ENCODE measurements at regions not wholly inside any gene's neighbourhood (a gene's known extent, or its start where the extent isn't known, plus 50 kb on each side); places are given as distances from the start of the nearest gene placed in this dataset.

DNA sequence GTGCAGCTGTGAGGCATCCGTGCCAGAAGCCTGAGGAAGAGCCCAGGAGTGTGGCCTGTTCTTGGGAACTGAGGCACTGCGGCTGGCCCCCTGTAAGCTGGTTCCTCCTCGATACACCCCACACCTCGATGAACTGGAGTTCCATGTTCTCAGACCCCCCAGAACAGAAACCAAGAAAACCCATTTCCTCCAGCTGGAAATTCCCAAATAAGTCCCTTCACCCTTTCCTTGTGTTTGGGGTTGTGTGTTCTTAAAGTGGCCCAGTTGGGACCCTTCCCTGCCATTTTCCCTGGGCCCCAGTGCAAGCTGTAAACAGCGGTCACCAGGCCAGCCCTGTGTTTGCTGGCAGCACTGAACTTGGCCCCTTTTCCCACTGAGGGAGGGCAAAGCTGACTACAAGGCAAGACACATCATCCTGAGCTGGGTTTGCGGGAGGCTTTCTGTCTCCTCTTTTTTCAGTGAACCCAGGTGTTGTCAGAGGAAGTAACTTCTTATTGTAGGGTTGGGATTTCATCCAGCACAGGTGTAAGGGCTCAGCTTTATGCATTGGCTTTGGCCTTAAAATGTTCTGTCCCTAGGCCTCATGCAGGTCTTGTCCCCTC is 60.1 kb upstream of the MPEG1 start:
- DNase-seq: no peak
- H3K27me3 Mint-ChIP-seq (ENCODE audit: low read depth, poor library complexity): peaks cover 26% of the 10 kb centered on the region
- H3K4me3 Mint-ChIP-seq: no peak overlapping the region
- no peak overlapping the region for H3K27ac Mint-ChIP-seq
- H3K9me3 Mint-ChIP-seq: peaks cover 21% of the 10 kb centered on the region
- no peaks in the 10 kb centered on the region for H3K4me1 Mint-ChIP-seq
- no peaks in the 10 kb centered on the region for H3K36me3 Mint-ChIP-seq (ENCODE audit: low read depth)
- TF ChIP-seq, protein P1, sequence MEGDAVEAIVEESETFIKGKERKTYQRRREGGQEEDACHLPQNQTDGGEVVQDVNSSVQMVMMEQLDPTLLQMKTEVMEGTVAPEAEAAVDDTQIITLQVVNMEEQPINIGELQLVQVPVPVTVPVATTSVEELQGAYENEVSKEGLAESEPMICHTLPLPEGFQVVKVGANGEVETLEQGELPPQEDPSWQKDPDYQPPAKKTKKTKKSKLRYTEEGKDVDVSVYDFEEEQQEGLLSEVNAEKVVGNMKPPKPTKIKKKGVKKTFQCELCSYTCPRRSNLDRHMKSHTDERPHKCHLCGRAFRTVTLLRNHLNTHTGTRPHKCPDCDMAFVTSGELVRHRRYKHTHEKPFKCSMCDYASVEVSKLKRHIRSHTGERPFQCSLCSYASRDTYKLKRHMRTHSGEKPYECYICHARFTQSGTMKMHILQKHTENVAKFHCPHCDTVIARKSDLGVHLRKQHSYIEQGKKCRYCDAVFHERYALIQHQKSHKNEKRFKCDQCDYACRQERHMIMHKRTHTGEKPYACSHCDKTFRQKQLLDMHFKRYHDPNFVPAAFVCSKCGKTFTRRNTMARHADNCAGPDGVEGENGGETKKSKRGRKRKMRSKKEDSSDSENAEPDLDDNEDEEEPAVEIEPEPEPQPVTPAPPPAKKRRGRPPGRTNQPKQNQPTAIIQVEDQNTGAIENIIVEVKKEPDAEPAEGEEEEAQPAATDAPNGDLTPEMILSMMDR (IDR thresholded peaks at IDR 0.05): no peak

DNA sequence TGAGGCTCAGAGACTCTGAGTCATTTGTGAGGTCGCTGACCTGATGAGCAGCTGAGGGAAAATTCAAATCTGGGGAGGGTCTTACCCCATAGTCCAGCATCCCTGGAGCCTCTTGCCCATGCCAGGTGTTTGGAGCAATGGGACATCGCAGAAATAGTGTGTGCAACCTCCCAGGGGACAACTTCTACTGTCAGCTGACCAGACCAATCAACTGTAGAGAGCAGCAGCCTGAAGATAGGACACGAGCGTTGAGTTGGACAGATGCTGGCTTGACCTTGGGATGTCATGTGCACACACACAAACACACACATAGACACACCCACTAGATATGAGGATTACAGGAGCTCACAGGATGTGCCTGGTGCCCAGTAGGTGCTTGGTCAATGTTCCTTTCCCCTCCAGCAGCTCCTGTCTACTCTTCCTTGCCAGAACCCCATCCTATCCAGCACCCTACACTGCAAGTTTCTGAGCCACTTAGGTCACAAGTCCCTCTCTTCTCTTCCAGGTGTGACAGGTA is 59.1 kb upstream of the MPEG1 start:
- no peak overlapping the region for H3K4me3 Mint-ChIP-seq
- peaks cover 13% of the 10 kb centered on the region for H3K9me3 Mint-ChIP-seq
- H3K27me3 Mint-ChIP-seq (ENCODE audit: low read depth, poor library complexity): peaks cover 23% of the 10 kb centered on the region
- no peak overlapping the region for H3K27ac Mint-ChIP-seq
- DNase-seq: no peak
- H3K36me3 Mint-ChIP-seq (ENCODE audit: low read depth): no peaks in the 10 kb centered on the region
- TF ChIP-seq, protein P1 (IDR thresholded peaks at IDR 0.05): no peak
- H3K4me1 Mint-ChIP-seq: peaks cover 3% of the 10 kb centered on the region

DNA sequence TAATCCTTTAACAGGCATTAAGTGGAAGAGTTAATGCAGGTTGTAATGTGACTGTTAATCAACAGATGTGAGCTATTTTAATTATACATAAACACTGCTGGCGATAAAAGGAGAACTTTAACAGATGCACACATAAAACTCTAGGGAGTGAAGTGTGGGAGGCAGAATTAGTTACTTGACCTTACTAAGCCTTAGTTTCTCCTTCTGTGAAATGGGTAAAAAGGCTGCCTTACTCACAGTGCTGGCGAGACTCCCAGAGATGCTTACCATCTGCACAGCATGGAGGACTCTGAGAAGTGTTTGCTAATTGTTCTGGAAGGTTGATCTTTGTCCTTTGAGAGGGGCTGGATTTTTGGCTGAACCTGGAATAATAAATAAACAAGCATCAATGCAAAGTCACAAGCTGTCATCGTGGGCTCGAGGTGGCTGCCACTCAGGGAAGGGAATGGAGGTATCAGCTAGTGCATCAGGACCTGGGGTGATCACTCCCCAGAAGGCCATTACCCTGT is 58.6 kb upstream of the MPEG1 start:
- DNase-seq: no peak
- TF ChIP-seq, protein P1 (IDR thresholded peaks at IDR 0.05): no peak
- Mint-ChIP-seq H3K4me1 (peaks cover 4% of the 10 kb centered on the region), H3K4me3 (no peak overlapping the region), H3K9me3 (peaks cover 9% of the 10 kb centered on the region), H3K27ac (no peak overlapping the region), H3K27me3 (ENCODE audit: low read depth, poor library complexity) (peaks cover 23% of the 10 kb centered on the region), H3K36me3 (ENCODE audit: low read depth) (no peaks in the 10 kb centered on the region)

DNA sequence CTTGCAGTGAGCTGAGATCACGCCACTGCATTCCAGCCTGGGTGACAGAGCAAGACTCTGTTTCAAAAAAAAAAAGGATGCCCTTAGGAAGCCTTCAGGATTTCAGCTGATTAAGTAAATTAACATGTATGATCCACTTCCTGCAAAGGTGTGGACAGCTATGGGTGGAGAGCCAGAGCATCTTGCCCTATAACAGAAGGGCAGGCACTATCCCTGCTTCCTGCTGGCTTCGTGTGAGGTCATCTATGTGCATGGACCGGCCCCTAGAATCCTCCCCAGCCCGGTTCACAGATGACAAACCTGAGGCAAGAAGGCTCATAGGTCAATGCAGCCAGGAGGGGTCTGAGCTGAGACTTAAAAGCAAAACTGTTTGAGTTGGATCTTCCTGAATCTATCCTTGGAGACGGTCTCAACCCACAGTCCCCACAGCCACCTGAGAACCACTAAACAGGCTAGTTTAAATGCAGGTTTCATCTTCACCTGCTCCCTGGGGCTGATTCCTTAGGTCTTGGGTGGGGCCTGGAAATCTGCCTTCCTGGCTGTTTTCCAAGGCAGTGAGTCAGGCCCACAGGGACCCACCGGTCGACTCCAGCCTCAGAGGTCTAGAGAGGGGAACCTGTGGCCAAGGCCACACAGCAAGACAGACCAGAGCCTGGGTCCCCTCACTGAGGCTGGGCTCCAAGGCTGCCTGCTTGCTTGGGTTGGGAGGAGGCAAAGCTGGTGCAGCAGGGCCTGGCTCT is 55.2 kb upstream of the MPEG1 start:
- TF ChIP-seq, protein P1 (IDR thresholded peaks at IDR 0.05): no peak
- no peak for DNase-seq
- H3K27ac Mint-ChIP-seq: no peak overlapping the region
- H3K27me3 Mint-ChIP-seq (ENCODE audit: low read depth, poor library complexity): peaks cover 23% of the 10 kb centered on the region
- H3K4me3 Mint-ChIP-seq: no peak overlapping the region
- no peaks in the 10 kb centered on the region for H3K9me3 Mint-ChIP-seq
- no peaks in the 10 kb centered on the region for H3K36me3 Mint-ChIP-seq (ENCODE audit: low read depth)
- peaks cover 4% of the 10 kb centered on the region for H3K4me1 Mint-ChIP-seq

DNA sequence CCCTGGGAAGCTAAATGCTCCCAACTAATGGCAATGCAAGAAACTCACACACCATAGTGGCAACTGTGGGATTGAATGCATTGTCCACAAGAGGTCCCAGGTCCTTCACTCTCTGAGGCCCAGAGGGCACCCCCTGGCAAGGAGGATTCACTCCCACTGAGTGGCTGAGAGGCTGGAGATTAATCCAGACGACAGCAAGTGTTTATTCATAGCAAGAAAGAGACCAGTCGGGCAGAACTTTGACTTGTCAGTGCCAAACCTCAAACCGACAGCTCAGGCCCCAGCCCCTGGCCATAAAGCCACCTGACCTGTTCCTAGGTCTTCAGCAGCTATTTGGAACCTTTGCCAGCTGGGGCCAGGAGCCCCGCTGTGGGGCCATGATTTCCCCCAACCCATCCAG is 54.5 kb upstream of the MPEG1 start:
- Mint-ChIP-seq H3K9me3 (no peaks in the 10 kb centered on the region), H3K36me3 (ENCODE audit: low read depth) (no peaks in the 10 kb centered on the region), H3K4me1 (peaks cover 4% of the 10 kb centered on the region), H3K4me3 (no peak overlapping the region), H3K27ac (no peak overlapping the region), H3K27me3 (ENCODE audit: low read depth, poor library complexity) (peaks cover 17% of the 10 kb centered on the region)
- TF ChIP-seq, protein P1 (IDR thresholded peaks at IDR 0.05): no peak
- DNase-seq: no peak
